ENCODE measurements at regions not wholly inside any gene's neighbourhood (a gene's known extent, or its start where the extent isn't known, plus 50 kb on each side); places are given as distances from the start of the nearest gene placed in this dataset.

- TF ChIP-seq, protein P1, sequence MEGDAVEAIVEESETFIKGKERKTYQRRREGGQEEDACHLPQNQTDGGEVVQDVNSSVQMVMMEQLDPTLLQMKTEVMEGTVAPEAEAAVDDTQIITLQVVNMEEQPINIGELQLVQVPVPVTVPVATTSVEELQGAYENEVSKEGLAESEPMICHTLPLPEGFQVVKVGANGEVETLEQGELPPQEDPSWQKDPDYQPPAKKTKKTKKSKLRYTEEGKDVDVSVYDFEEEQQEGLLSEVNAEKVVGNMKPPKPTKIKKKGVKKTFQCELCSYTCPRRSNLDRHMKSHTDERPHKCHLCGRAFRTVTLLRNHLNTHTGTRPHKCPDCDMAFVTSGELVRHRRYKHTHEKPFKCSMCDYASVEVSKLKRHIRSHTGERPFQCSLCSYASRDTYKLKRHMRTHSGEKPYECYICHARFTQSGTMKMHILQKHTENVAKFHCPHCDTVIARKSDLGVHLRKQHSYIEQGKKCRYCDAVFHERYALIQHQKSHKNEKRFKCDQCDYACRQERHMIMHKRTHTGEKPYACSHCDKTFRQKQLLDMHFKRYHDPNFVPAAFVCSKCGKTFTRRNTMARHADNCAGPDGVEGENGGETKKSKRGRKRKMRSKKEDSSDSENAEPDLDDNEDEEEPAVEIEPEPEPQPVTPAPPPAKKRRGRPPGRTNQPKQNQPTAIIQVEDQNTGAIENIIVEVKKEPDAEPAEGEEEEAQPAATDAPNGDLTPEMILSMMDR (IDR thresholded peaks at IDR 0.05), result no peak
- TF ChIP-seq POLR2A (IDR thresholded peaks at IDR 0.05), result no peak
Measured at GRCh38 chr20:50331469-50332363, 141.1 kb downstream of the CEBPB start.
